H9 (cell line): ENCODE measurements at regions not wholly inside any gene's neighbourhood (a gene's known extent, or its start where the extent isn't known, plus 50 kb on each side); places are given as distances from the start of the nearest gene placed in this dataset.

Experiments used
- DNase-seq: peaks from one replicate; pipeline ENCODE4 v3.0.0-alpha.2; 2017
- H2AFZ ChIP-seq: one replicate; pipeline ENCODE4 v1.6.1; 2013; ENCODE audit warnings: mild to moderate bottlenecking, low read length, control low read depth, moderate library complexity
- H2AK5ac ChIP-seq: 2 replicates; pipeline ENCODE4 v1.6.1; 2013; ENCODE audit warnings: low read length, control low read depth, mixed read lengths; ENCODE audit not compliant: insufficient read length
- H2BK120ac ChIP-seq: one replicate; pipeline ENCODE4 v1.6.1; 2013; ENCODE audit warnings: low read depth, mild to moderate bottlenecking, low read length, control low read depth, inconsistent platforms; ENCODE audit not compliant: poor library complexity, severe bottlenecking
- H2BK12ac ChIP-seq: 2 replicates; pipeline ENCODE4 v1.6.1; 2013; ENCODE audit warnings: low read length, control low read depth, mixed read lengths, low read depth; ENCODE audit not compliant: insufficient read length
- H2BK15ac ChIP-seq: 2 replicates; pipeline ENCODE4 v1.6.1; 2013; ENCODE audit warnings: low read depth, low read length, control low read depth
- H2BK20ac ChIP-seq: one replicate; pipeline ENCODE4 v1.6.1; 2013; ENCODE audit warnings: low read depth, mild to moderate bottlenecking, low read length, control low read depth, inconsistent platforms; ENCODE audit not compliant: poor library complexity, severe bottlenecking
- H2BK5ac ChIP-seq: 2 replicates; pipeline ENCODE4 v1.6.1; 2013; ENCODE audit warnings: low read length, control low read depth, mixed read lengths; ENCODE audit not compliant: insufficient read length
- H3K14ac ChIP-seq: 2 replicates; pipeline ENCODE4 v1.6.1; 2013; ENCODE audit warnings: low read length, control low read depth; ENCODE audit not compliant: insufficient read depth
- H3K18ac ChIP-seq: 2 replicates; pipeline ENCODE4 v1.6.1; 2013; ENCODE audit warnings: low read depth, mild to moderate bottlenecking, mixed read lengths, low read length, control low read depth; ENCODE audit not compliant: insufficient read length
- H3K23ac ChIP-seq: 2 replicates; pipeline ENCODE4 v1.6.1; 2013; ENCODE audit warnings: low read length, control low read depth, mixed read lengths, low read depth; ENCODE audit not compliant: insufficient read length
- H3K23me2 ChIP-seq: 2 replicates; pipeline ENCODE4 v1.6.1; 2013; ENCODE audit warnings: low read depth, mild to moderate bottlenecking, mixed read lengths, low read length, control low read depth; ENCODE audit not compliant: insufficient read length, poor library complexity, severe bottlenecking
- H3K27ac ChIP-seq: 2 replicates; pipeline ENCODE4 v1.5.1; 2013; ENCODE audit warnings: low read length, control low read depth, mixed read lengths, low read depth; ENCODE audit not compliant: insufficient read length
- H3K27me3 ChIP-seq: 2 replicates; pipeline ENCODE4 v1.6.1; 2013; ENCODE audit warnings: low read length, control low read depth, inconsistent platforms; ENCODE audit not compliant: insufficient read depth
- H3K4ac ChIP-seq: 2 replicates; pipeline ENCODE4 v1.6.1; 2013; ENCODE audit warnings: low read depth, mild to moderate bottlenecking, control low read depth, inconsistent platforms, low read length, moderate library complexity
- H3K4me1 ChIP-seq: 2 replicates; pipeline ENCODE4 v1.6.1; 2013; ENCODE audit warnings: low read length, control low read depth, inconsistent platforms; ENCODE audit not compliant: insufficient read depth
- H3K4me2 ChIP-seq: 2 replicates; pipeline ENCODE4 v1.6.1; 2013; ENCODE audit warnings: low read length, control low read depth, mixed read lengths; ENCODE audit not compliant: insufficient read length, insufficient read depth
- H3K56ac ChIP-seq: 2 replicates; pipeline ENCODE4 v1.6.1; 2013; ENCODE audit warnings: low read depth, mild to moderate bottlenecking, mixed read lengths, low read length, control low read depth; ENCODE audit not compliant: insufficient read length
- H3K79me1 ChIP-seq: 2 replicates; pipeline ENCODE4 v1.6.1; 2013; ENCODE audit warnings: low read depth, mild to moderate bottlenecking, moderate library complexity, low read length, control low read depth, inconsistent platforms; ENCODE audit not compliant: insufficient read depth, poor library complexity, severe bottlenecking
- H3K79me2 ChIP-seq: 2 replicates; pipeline ENCODE4 v1.6.1; 2013; ENCODE audit warnings: low read length, control low read depth, inconsistent platforms; ENCODE audit not compliant: insufficient read depth
- H3K9ac ChIP-seq: 2 replicates; pipeline ENCODE4 v1.6.1; 2013; ENCODE audit warnings: low read length, control low read depth, mixed read lengths; ENCODE audit not compliant: insufficient read length; ENCODE audit errors: extremely low read depth
- H3K9me3 ChIP-seq: one replicate; pipeline ENCODE4 v1.6.1; 2013; ENCODE audit warnings: low read depth, low read length, inconsistent platforms; ENCODE audit not compliant: control insufficient read depth
- H3T11ph ChIP-seq: one replicate; pipeline ENCODE4 v1.6.1; 2013; ENCODE audit warnings: mild to moderate bottlenecking, low read length, control low read depth, inconsistent platforms
- H4K20me1 ChIP-seq: one replicate; pipeline ENCODE4 v1.6.1; 2013; ENCODE audit not compliant: control insufficient read depth, insufficient read length, insufficient read depth
- H4K5ac ChIP-seq: 2 replicates; pipeline ENCODE4 v1.6.1; 2013; ENCODE audit warnings: low read depth, mild to moderate bottlenecking, mixed read lengths, low read length, control low read depth; ENCODE audit not compliant: insufficient read length
- H4K8ac ChIP-seq: replicated peaks from 2 replicates; pipeline ENCODE4 v1.6.1; 2013; ENCODE audit warnings: low read length, control low read depth, mixed read lengths, low read depth; ENCODE audit not compliant: insufficient read length
- H4K91ac ChIP-seq: 2 replicates; pipeline ENCODE4 v1.6.1; 2013; ENCODE audit warnings: low read depth, mild to moderate bottlenecking, moderate library complexity, mixed read lengths, low read length, control low read depth; ENCODE audit not compliant: insufficient read length
- H3K27ac Mint-ChIP-seq, 3 experiments: 2 replicates in 2 of 3; 3 replicates in 1 of 3; pipeline ENCODE4 v1.8.0; 2020 to 2021; ENCODE audit warnings: mixed read lengths in 3 of 3, mild to moderate bottlenecking in 1 of 3, moderate library complexity in 1 of 3
- H3K27me3 Mint-ChIP-seq: 2 replicates; pipeline ENCODE4 v1.8.0; 2021; ENCODE audit warnings: low read depth, mild to moderate bottlenecking, moderate library complexity, mixed read lengths
- H3K36me3 Mint-ChIP-seq, 3 experiments: 2 replicates in 2 of 3; 3 replicates in 1 of 3; pipeline ENCODE4 v1.8.0; 2020 to 2021; ENCODE audit warnings: low read depth in 3 of 3, mixed read lengths in 3 of 3; ENCODE audit not compliant: insufficient read depth in 1 of 3
- H3K4me1 Mint-ChIP-seq, 2 experiments: 2 replicates each; pipeline ENCODE4 v1.8.0; 2020; ENCODE audit warnings: mixed read lengths in 2 of 2
- H3K4me3 Mint-ChIP-seq, 2 experiments: 2 replicates in 1 of 2; 3 replicates in 1 of 2; pipeline ENCODE4 v1.8.0; 2020 to 2021; ENCODE audit warnings: mild to moderate bottlenecking in 2 of 2, mixed read lengths in 2 of 2, moderate library complexity in 1 of 2
- H3K9me3 Mint-ChIP-seq, 2 experiments: 2 replicates in 1 of 2; 3 replicates in 1 of 2; pipeline ENCODE4 v1.8.0; 2020; ENCODE audit warnings: mild to moderate bottlenecking in 2 of 2, mixed read lengths in 2 of 2, moderate library complexity in 1 of 2
- CTCF ChIP-seq: fragments of 200-600 bp; sonication (generic); conservative IDR thresholded peaks from 3 replicates; pipeline ENCODE4 v1.8.0; 2021; ENCODE audit warnings: antibody characterized with exemption, mild to moderate bottlenecking
- WGBS: extraction: QIAGEN DNeasy Blood & Tissue Kit; methylation state at CpG from one replicate; pipeline ENCODE4 v1.1.7; 2013; ENCODE audit warnings: missing lambda C conversion rate, low lambda C conversion rate, mixed read lengths; ENCODE audit not compliant: insufficient read length; ENCODE audit errors: extremely low coverage; 5-methylcytosine and 5-hydroxymethylcytosine counted together

GRCh38 chr3:95123104-95123503, 1060.2 kb downstream of the NSUN3 start:
- no peaks in the 10 kb centered on the region for H4K20me1 ChIP-seq

More at GRCh38 chr3:95123104-95123503, 1060.2 kb downstream of the NSUN3 start:
- Histone ChIP-seq H4K8ac (no peak overlapping the region), H4K5ac (no peak overlapping the region), H2BK120ac (no peak overlapping the region), H2BK12ac (no peak overlapping the region), H3T11ph (no peak overlapping the region), H3K4me1 (no peaks in the 10 kb centered on the region), H3K9ac (no peak overlapping the region), H3K79me2 (no peaks in the 10 kb centered on the region), H3K27ac (no peak overlapping the region), H3K4ac (no peak overlapping the region), H2BK5ac (no peak overlapping the region), H4K91ac (no peak overlapping the region), H2BK15ac (no peak overlapping the region), H3K27me3 (no peaks in the 10 kb centered on the region), H3K4me2 (no peak overlapping the region), H3K79me1 (no peaks in the 10 kb centered on the region), H2AFZ (no peak overlapping the region), H3K18ac (no peak overlapping the region), H3K56ac (no peak overlapping the region), H3K9me3 (no peaks in the 10 kb centered on the region), H2BK20ac (no peak overlapping the region), H3K14ac (no peak overlapping the region), H3K23ac (no peak overlapping the region), H3K23me2 (no peaks in the 10 kb centered on the region), H2AK5ac (no peak overlapping the region)
- no peak for DNase-seq
- peaks cover 0 to 3% (median 0%) of the 10 kb centered on the region in 3 experiments; a peak in 2 of 7 replicates for H3K36me3 Mint-ChIP-seq
- H3K9me3 Mint-ChIP-seq: peaks cover 0 to 3% of the 10 kb centered on the region in 2 experiments; a peak in 3 of 5 replicates
- H3K27ac Mint-ChIP-seq: no peak overlapping the region
- no peaks in the 10 kb centered on the region for H3K27me3 Mint-ChIP-seq
- WGBS: no CpG with 5 or more reads among the region's 5 CpGs
- no peak for TF ChIP-seq CTCF
- 0 out of 4 replicates have a peak, but pooled peaks cover 0 to 7% of the 10 kb centered on the region in 2 experiments for H3K4me1 Mint-ChIP-seq
- H3K4me3 Mint-ChIP-seq: no peak overlapping the region
